ENCODE measurements at regions not wholly inside any gene's neighbourhood (a gene's known extent, or its start where the extent isn't known, plus 50 kb on each side); places are given as distances from the start of the nearest gene placed in this dataset.

- Histone ChIP-seq H3K36me3 (no peaks in the 10 kb centered on the region), H3K9me3 (no peaks in the 10 kb centered on the region), H3K27ac (no peak overlapping the region), H3K27me3 (replicated peaks; ENCODE audit: insufficient read depth) (peaks cover 5% of the 10 kb centered on the region), H3K4me3 (no peak overlapping the region), H3K4me1 (replicated peaks) (no peaks in the 10 kb centered on the region)
- TF ChIP-seq CTCF (IDR thresholded peaks at IDR 0.05): no peak
- TF ChIP-seq POLR2A (IDR thresholded peaks at IDR 0.05): no peak
- TF ChIP-seq POLR2AphosphoS5 (IDR thresholded peaks at IDR 0.05): no peak
- DNase-seq (ENCODE audit: low spot score): no peak
- WGBS: 62% methylated on average over 9 of the region's 9 CpGs
- intact Hi-C loops (cut with DNase I): no loop called here
These were observed 162.3 kb upstream of the PDE10A start for GRCh38 chr6:165825256-165825815.

GRCh38 chr6:165823609-165824326, 160.7 kb upstream of the PDE10A start:
- TF ChIP-seq CTCF (IDR thresholded peaks at IDR 0.05) (no peak), POLR2AphosphoS5 (IDR thresholded peaks at IDR 0.05) (no peak), POLR2A (IDR thresholded peaks at IDR 0.05) (no peak)
- Histone ChIP-seq H3K27ac (no peak overlapping the region), H3K4me3 (no peak overlapping the region), H3K36me3 (no peaks in the 10 kb centered on the region), H3K27me3 (replicated peaks; ENCODE audit: insufficient read depth) (no peaks in the 10 kb centered on the region), H3K9me3 (no peaks in the 10 kb centered on the region), H3K4me1 (replicated peaks) (no peaks in the 10 kb centered on the region)
- intact Hi-C loops (cut with DNase I): no loop called here
- no peak for DNase-seq (ENCODE audit: low spot score)
- WGBS: 90% methylated on average over 10 of the region's 10 CpGs

GRCh38 chr6:165822501-165822900, 159.5 kb upstream of the PDE10A start:
- TF ChIP-seq CTCF (IDR thresholded peaks at IDR 0.05) (no peak), POLR2AphosphoS5 (IDR thresholded peaks at IDR 0.05) (no peak), POLR2A (IDR thresholded peaks at IDR 0.05) (no peak)
- H3K27ac ChIP-seq: no peak overlapping the region
- no peak overlapping the region for H3K4me3 ChIP-seq
- no peaks in the 10 kb centered on the region for H3K36me3 ChIP-seq
- DNase-seq (ENCODE audit: low spot score): no peak
- intact Hi-C loops (cut with DNase I): no loop called here
- H3K27me3 ChIP-seq (replicated peaks; ENCODE audit: insufficient read depth): no peaks in the 10 kb centered on the region
- H3K4me1 ChIP-seq (replicated peaks): no peaks in the 10 kb centered on the region
- WGBS: 92% methylated on average over 7 of the region's 7 CpGs
- no peaks in the 10 kb centered on the region for H3K9me3 ChIP-seq

GRCh38 chr6:165821754-165822153, 158.7 kb upstream of the PDE10A start:
- H3K9me3 ChIP-seq: no peaks in the 10 kb centered on the region
- no peak for DNase-seq (ENCODE audit: low spot score)
- H3K4me3 ChIP-seq: no peak overlapping the region
- WGBS: 74% methylated on average over 9 of the region's 9 CpGs
- H3K36me3 ChIP-seq: no peaks in the 10 kb centered on the region
- peaks cover 2% of the 10 kb centered on the region for H3K27me3 ChIP-seq (replicated peaks; ENCODE audit: insufficient read depth)
- no peaks in the 10 kb centered on the region for H3K4me1 ChIP-seq (replicated peaks)
- no peak overlapping the region for H3K27ac ChIP-seq
- intact Hi-C loops (cut with DNase I): no loop called here
- TF ChIP-seq POLR2A (IDR thresholded peaks at IDR 0.05) (no peak), POLR2AphosphoS5 (IDR thresholded peaks at IDR 0.05) (no peak), CTCF (IDR thresholded peaks at IDR 0.05) (no peak)

GRCh38 chr6:165820934-165821333, 157.9 kb upstream of the PDE10A start:
- 61% methylated on average over 6 of the region's 6 CpGs for WGBS
- intact Hi-C loops (cut with DNase I): no loop called here
- Histone ChIP-seq H3K27me3 (replicated peaks; ENCODE audit: insufficient read depth) (peaks cover 2% of the 10 kb centered on the region), H3K36me3 (no peaks in the 10 kb centered on the region), H3K9me3 (no peaks in the 10 kb centered on the region), H3K27ac (no peak overlapping the region), H3K4me1 (replicated peaks) (no peaks in the 10 kb centered on the region), H3K4me3 (no peak overlapping the region)
- TF ChIP-seq POLR2A (IDR thresholded peaks at IDR 0.05): no peak
- DNase-seq (ENCODE audit: low spot score): no peak

All from prostate gland (tissue), 2 donors.